H1 (cell line): ENCODE measurements at regions not wholly inside any gene's neighbourhood (a gene's known extent, or its start where the extent isn't known, plus 50 kb on each side); places are given as distances from the start of the nearest gene placed in this dataset.

ENCODE experiments used
- CTCF ChIA-PET: fragments of 300-600 bp; sonication (Branson Sonifier 250); formaldehyde crosslinking; loops from one replicate; lab custom pipeline; 2021; ENCODE audit not compliant: partially characterized antibody; lab: Charles Lee
- POLR2A ChIA-PET: fragments of 300-600 bp; sonication (Branson Sonifier 250); formaldehyde crosslinking; loops from one replicate; lab custom pipeline; 2021; ENCODE audit warnings: inconsistent platforms; ENCODE audit not compliant: partially characterized antibody; lab: Charles Lee
- DNase-seq, 2 experiments: peaks; one replicate each; pipeline versions ENCODE4 v3.0.0 to v3.0.0-alpha.2; 2010 to 2022; ENCODE audit warnings: low spot score in 2 of 2, low read depth in 1 of 2, mixed read lengths in 1 of 2
- FAIRE-seq: peaks from 2 replicates; lab custom pipeline; 2011; peaks lifted over from hg19 to GRCh38; lab: Jason Lieb, UNC
- H2AFZ ChIP-seq: 2 replicates; pipeline ENCODE4 v1.8.1; 2012; ENCODE audit warnings: low read length, inconsistent platforms
- H2AK5ac ChIP-seq: 2 replicates; pipeline ENCODE4 v1.6.1; 2013; ENCODE audit warnings: low read depth, low read length
- H2BK120ac ChIP-seq: replicated peaks from 2 replicates; pipeline ENCODE3; 2013; ENCODE audit warnings: low read depth, low read length, inconsistent platforms
- H2BK12ac ChIP-seq: 2 replicates; pipeline ENCODE4 v1.6.1; 2013; ENCODE audit warnings: low read depth, low read length
- H2BK15ac ChIP-seq: 2 replicates; pipeline ENCODE4 v1.6.1; 2013; ENCODE audit warnings: low read length
- H2BK20ac ChIP-seq: 2 replicates; pipeline ENCODE4 v1.6.1; 2013; ENCODE audit warnings: low read length
- H2BK5ac ChIP-seq: 2 replicates; pipeline ENCODE4 v1.6.1; 2013; ENCODE audit warnings: low read depth, low read length
- H3K14ac ChIP-seq: 2 replicates; pipeline ENCODE4 v1.6.1; 2013; ENCODE audit warnings: inconsistent platforms; ENCODE audit not compliant: insufficient read length
- H3K18ac ChIP-seq: 2 replicates; pipeline ENCODE4 v1.6.1; 2013; ENCODE audit warnings: low read length; ENCODE audit errors: extremely low read depth
- H3K23ac ChIP-seq: 2 replicates; pipeline ENCODE4 v1.6.1; 2013; ENCODE audit warnings: inconsistent platforms; ENCODE audit not compliant: insufficient read length
- H3K23me2 ChIP-seq: 2 replicates; pipeline ENCODE4 v1.6.1; 2013; ENCODE audit warnings: low read depth, low read length
- H3K27ac ChIP-seq: 2 replicates; pipeline ENCODE4 v1.6.1; 2011; ENCODE audit warnings: low read depth, low read length, inconsistent platforms
- H3K27me3 ChIP-seq, 4 experiments: replicated peaks in 1 of 4; 1 replicate in 1 of 4; 2 replicates in 3 of 4; pipeline versions ENCODE4 v1.6.1 to v1.8.1; 2011 to 2013; ENCODE audit warnings: low read length in 3 of 4, mild to moderate bottlenecking in 3 of 4, inconsistent platforms in 2 of 4, mixed read lengths in 2 of 4, moderate library complexity in 1 of 4; ENCODE audit not compliant: control insufficient read depth in 3 of 4, insufficient read depth in 3 of 4; ENCODE audit errors: extremely low read depth in 1 of 4
- H3K36me3 ChIP-seq, 4 experiments: 2 replicates each; pipeline versions ENCODE4 v1.6.1 to v1.8.1; 2011 to 2013; ENCODE audit warnings: mild to moderate bottlenecking in 4 of 4, low read length in 3 of 4, moderate library complexity in 2 of 4, control low read depth in 1 of 4, inconsistent platforms in 1 of 4; ENCODE audit not compliant: insufficient read depth in 4 of 4, control insufficient read depth in 2 of 4
- H3K4ac ChIP-seq: replicated peaks from 2 replicates; pipeline ENCODE3; 2013; ENCODE audit warnings: low read length, low read depth, mixed read lengths, inconsistent platforms; ENCODE audit not compliant: insufficient read length
- H3K4me1 ChIP-seq, 4 experiments: replicated peaks in 1 of 4; 1 replicate in 1 of 4; 2 replicates in 3 of 4; pipeline versions ENCODE4 v1.6.1 to v1.8.1; 2011 to 2013; ENCODE audit warnings: low read length in 3 of 4, inconsistent platforms in 2 of 4, mixed read lengths in 1 of 4; ENCODE audit not compliant: insufficient read depth in 4 of 4, control insufficient read depth in 3 of 4
- H3K4me2 ChIP-seq, 2 experiments: 2 replicates each; pipeline versions ENCODE4 v1.6.1 to v1.8.1; 2011 to 2013; ENCODE audit warnings: low read depth in 2 of 2, low read length in 2 of 2, control low read depth in 1 of 2, inconsistent platforms in 1 of 2, mild to moderate bottlenecking in 1 of 2; ENCODE audit not compliant: insufficient read depth in 1 of 2
- H3K4me3 ChIP-seq, 4 experiments: fragments of 200-600, 300-600 bp in 1 of 4; sonication (generic), shearing (Covaris generic), sonication (Bioruptor Twin) in 1 of 4; 2 replicates each; pipeline versions ENCODE4 v1.5.1 to v1.8.1; 2011 to 2016; ENCODE audit warnings: low read length in 4 of 4, low read depth in 3 of 4, control low read depth in 2 of 4, inconsistent platforms in 2 of 4, mild to moderate bottlenecking in 2 of 4, mixed read lengths in 1 of 4, moderate library complexity in 1 of 4; ENCODE audit not compliant: insufficient read depth in 2 of 4; ENCODE audit errors: extremely low read depth in 1 of 4
- H3K56ac ChIP-seq: replicated peaks from 2 replicates; pipeline ENCODE3; 2013; ENCODE audit warnings: low read depth, mild to moderate bottlenecking, mixed read lengths, low read length, inconsistent platforms; ENCODE audit not compliant: insufficient read length
- H3K79me1 ChIP-seq: 2 replicates; pipeline ENCODE4 v1.6.1; 2013; ENCODE audit warnings: low read depth, low read length, control low read depth
- H3K79me2 ChIP-seq, 2 experiments: 2 replicates each; pipeline versions ENCODE4 v1.6.1 to v1.8.1; 2012 to 2013; ENCODE audit warnings: low read length in 2 of 2, mild to moderate bottlenecking in 2 of 2, inconsistent platforms in 1 of 2; ENCODE audit not compliant: insufficient read depth in 2 of 2, control insufficient read depth in 1 of 2
- H3K9ac ChIP-seq, 4 experiments: replicated peaks in 1 of 4; 1 replicate in 1 of 4; 2 replicates in 3 of 4; pipeline versions ENCODE4 v1.6.1 to v1.8.1; 2011 to 2013; ENCODE audit warnings: low read depth in 3 of 4, low read length in 3 of 4, control low read depth in 2 of 4, mild to moderate bottlenecking in 2 of 4, moderate library complexity in 2 of 4, inconsistent platforms in 1 of 4; ENCODE audit errors: extremely low read depth in 1 of 4
- H3K9me3 ChIP-seq, 2 experiments: 2 replicates each; pipeline versions ENCODE4 v1.6.1 to v1.8.1; 2012 to 2013; ENCODE audit warnings: mild to moderate bottlenecking in 2 of 2, moderate library complexity in 2 of 2, control low read depth in 1 of 2, inconsistent platforms in 1 of 2, low read depth in 1 of 2, low read length in 1 of 2, mixed read lengths in 1 of 2; ENCODE audit not compliant: insufficient read depth in 2 of 2
- H4K20me1 ChIP-seq, 2 experiments: replicated peaks in 1 of 2; 2 replicates each; pipeline versions ENCODE3 to v1.8.1; 2011 to 2013; ENCODE audit warnings: inconsistent platforms in 2 of 2, low read length in 2 of 2, mild to moderate bottlenecking in 1 of 2; ENCODE audit not compliant: insufficient read depth in 2 of 2, control insufficient read depth in 1 of 2
- H4K5ac ChIP-seq: 2 replicates; pipeline ENCODE4 v1.6.1; 2013; ENCODE audit warnings: low read length, low read depth, mixed read lengths, inconsistent platforms; ENCODE audit not compliant: insufficient read length
- H4K8ac ChIP-seq: 2 replicates; pipeline ENCODE4 v1.8.0; 2013; ENCODE audit warnings: mild to moderate bottlenecking, moderate library complexity, low read length, inconsistent platforms; ENCODE audit not compliant: insufficient read depth; ENCODE audit errors: extremely low read depth
- H4K91ac ChIP-seq: replicated peaks from 2 replicates; pipeline ENCODE3; 2013; ENCODE audit warnings: low read length, mixed read lengths, inconsistent platforms; ENCODE audit not compliant: insufficient read length
- EGR1 ChIP-seq: IDR thresholded peaks from 2 replicates; pipeline ENCODE4 v1.6.1; 2011; ENCODE audit warnings: low read depth, low read length, borderline replicate concordance
- JUN ChIP-seq: IDR thresholded peaks from 2 replicates; pipeline ENCODE4 v1.6.1; 2011; ENCODE audit warnings: low read depth, mild to moderate bottlenecking, improper control_type of control experiment, low read length
- NANOG ChIP-seq: IDR thresholded peaks from 2 replicates; pipeline ENCODE4 v1.6.1; 2011; ENCODE audit warnings: low read length, low read depth, mild to moderate bottlenecking, inconsistent platforms; ENCODE audit not compliant: insufficient read depth, poor library complexity, severe bottlenecking
- SP2 ChIP-seq: IDR thresholded peaks from 2 replicates; pipeline ENCODE4 v1.6.1; 2012; ENCODE audit warnings: mild to moderate bottlenecking, low read length, inconsistent platforms
- WGBS, 2 experiments: shearing (Covaris generic) in 1 of 2; methylation state at CpG; one replicate each; pipeline versions ENCODE4 v1.1.6 to v1.1.7; 2013 to 2015; ENCODE audit warnings: low lambda C conversion rate in 2 of 2, mixed read lengths in 2 of 2, inconsistent platforms in 1 of 2, low coverage in 1 of 2, missing lambda C conversion rate in 1 of 2; ENCODE audit not compliant: insufficient replicate concordance in 2 of 2, insufficient coverage in 1 of 2, insufficient read length in 1 of 2; ENCODE audit errors: extremely low coverage in 1 of 2, missing lambda C conversion rate in 1 of 2; 5-methylcytosine and 5-hydroxymethylcytosine counted together
- TF ChIP-seq, protein P1 (sequence below): IDR thresholded peaks from 2 replicates; pipeline ENCODE4 v1.6.1; 2011; ENCODE audit warnings: low read depth, mild to moderate bottlenecking, low read length; ENCODE audit not compliant: insufficient read depth

DNA sequence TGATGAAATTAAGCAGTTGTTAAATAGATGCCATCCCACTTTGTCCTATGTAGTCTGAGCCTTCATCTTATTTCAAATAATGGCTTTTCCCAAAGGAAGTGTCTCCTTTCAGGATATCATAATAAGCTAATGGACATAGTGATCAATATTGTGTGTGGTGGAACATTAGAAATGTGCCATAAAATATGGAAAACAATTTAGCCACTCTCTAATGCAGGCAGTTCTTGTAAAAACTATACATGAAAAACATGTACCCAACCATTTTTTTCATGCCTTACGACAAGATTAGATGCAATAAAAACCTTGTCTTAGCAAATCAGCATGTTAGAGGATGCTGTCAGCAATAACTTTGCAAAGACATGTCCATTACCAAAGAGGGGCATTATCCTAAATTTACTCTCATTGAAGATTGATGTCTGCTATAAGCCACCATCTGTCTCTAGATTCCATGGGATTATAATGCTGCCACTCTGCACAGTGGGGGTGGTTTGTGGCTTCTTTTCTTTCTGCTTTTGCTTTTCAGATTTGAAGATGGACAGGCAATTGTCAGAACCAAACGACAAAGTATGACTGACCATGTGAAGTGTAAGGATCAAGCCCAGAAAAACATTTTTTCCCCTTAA, 724.0 kb upstream of the ZNF608 start:
- TF ChIP-seq EGR1 (no peak), JUN (no peak), NANOG (no peak), SP2 (no peak)
- TF ChIP-seq, protein P1, sequence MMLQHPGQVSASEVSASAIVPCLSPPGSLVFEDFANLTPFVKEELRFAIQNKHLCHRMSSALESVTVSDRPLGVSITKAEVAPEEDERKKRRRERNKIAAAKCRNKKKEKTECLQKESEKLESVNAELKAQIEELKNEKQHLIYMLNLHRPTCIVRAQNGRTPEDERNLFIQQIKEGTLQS: no peak
- WGBS, 2 experiments: 85% methylated on average over 2 of the region's 2 CpGs; no CpG with 5 or more reads in 1 of the 2 experiments
- CTCF ChIA-PET: interaction anchor here (0.6 kb wide), 1 partner anchor 324 kb away, joined by 4 read pairs; no protein-coding TSS in a partner anchor

More for the DNA sequence above, 724.0 kb upstream of the ZNF608 start:
- Histone ChIP-seq H4K8ac (no peak overlapping the region), H4K91ac (no peak overlapping the region), H3K27me3 (no peaks in the 10 kb centered on the region), H2BK12ac (no peak overlapping the region), H2BK5ac (no peak overlapping the region), H3K18ac (no peak overlapping the region), H3K4me1 (peaks cover 0 to 4% (median 1%) of the 10 kb centered on the region in 4 experiments; a peak in 1 of 7 replicates), H2BK20ac (no peak overlapping the region), H3K4ac (no peak overlapping the region), H3K4me3 (no peak overlapping the region), H3K23ac (no peak overlapping the region), H2AK5ac (no peak overlapping the region), H3K79me2 (no peaks in the 10 kb centered on the region), H2BK15ac (no peak overlapping the region), H3K14ac (no peak overlapping the region), H3K23me2 (no peaks in the 10 kb centered on the region), H3K4me2 (no peak overlapping the region), H2AFZ (no peak overlapping the region), H3K9ac (no peak overlapping the region), H3K79me1 (no peaks in the 10 kb centered on the region), H3K27ac (no peak overlapping the region), H3K36me3 (no peaks in the 10 kb centered on the region), H4K5ac (no peak overlapping the region), H3K56ac (no peak overlapping the region), H3K9me3 (no peaks in the 10 kb centered on the region), H4K20me1 (no peaks in the 10 kb centered on the region), H2BK120ac (no peak overlapping the region)
- DNase-seq (no peak), FAIRE-seq (no peak)
- POLR2A ChIA-PET: no interaction called here
